MCF 10A (cell line): ENCODE measurements at regions not wholly inside any gene's neighbourhood (a gene's known extent, or its start where the extent isn't known, plus 50 kb on each side); places are given as distances from the start of the nearest gene placed in this dataset.

Experiments
- BruUV-seq: library from RNA; stranded (reverse); fragments of 400-500 nt; replicated peaks from 2 replicates; lab custom pipeline; 2021; lab: Mats Ljungman, UMichigan
- CTCF ChIA-PET: fragments of 300-600 bp; sonication (Branson Sonifier 250); formaldehyde crosslinking; extraction: SDS; loops from one replicate; lab custom pipeline; 2021; ENCODE audit warnings: antibody characterized with exemption, inconsistent platforms; lab: Yijun Ruan, JAX
- POLR2A ChIA-PET: fragments of 300-600, 350-650 bp; sonication (Branson Sonifier 250); formaldehyde crosslinking; extraction: SDS; loops from one replicate; lab custom pipeline; 2020; ENCODE audit warnings: antibody characterized with exemption, inconsistent platforms; lab: Yijun Ruan, JAX
- DNase-seq: peaks from one replicate; pipeline ENCODE4 v3.0.0-alpha.2; 2018; ENCODE audit not compliant: unreplicated experiment
- H3K27ac Mint-ChIP-seq: one replicate; pipeline ENCODE4 v1.8.0; 2022; ENCODE audit warnings: mild to moderate bottlenecking, low read depth, mixed read lengths; ENCODE audit not compliant: unreplicated experiment
- H3K27me3 Mint-ChIP-seq: one replicate; pipeline ENCODE4 v1.8.0; 2022; ENCODE audit warnings: mixed read lengths; ENCODE audit not compliant: insufficient read depth, unreplicated experiment
- H3K36me3 Mint-ChIP-seq: one replicate; pipeline ENCODE4 v1.8.0; 2022; ENCODE audit warnings: mild to moderate bottlenecking, moderate library complexity, mixed read lengths; ENCODE audit not compliant: insufficient read depth, unreplicated experiment
- H3K4me1 Mint-ChIP-seq: one replicate; pipeline ENCODE4 v1.8.0; 2022; ENCODE audit warnings: mixed read lengths; ENCODE audit not compliant: insufficient read depth, unreplicated experiment
- H3K4me3 Mint-ChIP-seq: one replicate; pipeline ENCODE4 v1.8.0; 2022; ENCODE audit warnings: mild to moderate bottlenecking, moderate library complexity, mixed read lengths; ENCODE audit not compliant: unreplicated experiment
- H3K9me3 Mint-ChIP-seq: one replicate; pipeline ENCODE4 v1.8.0; 2022; ENCODE audit warnings: mixed read lengths; ENCODE audit not compliant: unreplicated experiment
- CTCF ChIP-seq: fragments of 200-600 bp; IDR thresholded peaks from one replicate; pipeline ENCODE4 v1.8.0; 2022; ENCODE audit warnings: antibody characterized with exemption, mild to moderate bottlenecking; ENCODE audit not compliant: unreplicated experiment
- intact Hi-C: fragments of 100-400 bp; cut with micrococcal nuclease; formaldehyde crosslinking; loops from 2 replicates; pipeline ENCODE4 v1.14.1; 2022

- Mint-ChIP-seq H3K27me3 (peaks cover 67% of the 10 kb centered on the region), H3K4me1 (no peaks in the 10 kb centered on the region), H3K27ac (no peak overlapping the region), H3K9me3 (no peaks in the 10 kb centered on the region), H3K36me3 (no peaks in the 10 kb centered on the region), H3K4me3 (no peak overlapping the region)
- no peak for DNase-seq
- intact Hi-C loops = no loop called here
- POLR2A ChIA-PET = no interaction called here
- BruUV-seq = no TSS peak
- TF ChIP-seq CTCF = no peak
- CTCF ChIA-PET = interaction anchor here (0.7 kb wide), 1 partner anchor 123 kb away, joined by 3 read pairs; no protein-coding TSS in a partner anchor
Observed at GRCh38 chr17:6352016-6352415, 82.9 kb downstream of the AIPL1 start.

- CTCF ChIA-PET = no interaction called here
Observed at GRCh38 chr17:6350806-6351205, 84.1 kb downstream of the AIPL1 start.

GRCh38 chr17:6348891-6349290 is 86.0 kb downstream of the AIPL1 start:
- CTCF ChIA-PET = interaction anchor here (0.6 kb wide), 2 partner anchors 86 to 545 kb away, joined by 3 read pairs; partner anchors contain the start of gene AIPL1
- POLR2A ChIA-PET = no interaction called here
- Mint-ChIP-seq H3K27me3 (peaks cover 72% of the 10 kb centered on the region), H3K27ac (no peak overlapping the region), H3K36me3 (no peaks in the 10 kb centered on the region), H3K9me3 (no peaks in the 10 kb centered on the region), H3K4me3 (no peak overlapping the region), H3K4me1 (no peaks in the 10 kb centered on the region)
- BruUV-seq = no TSS peak
- intact Hi-C loops = no loop called here
- no peak for DNase-seq
- TF ChIP-seq CTCF = no peak

More at GRCh38 chr17:6350806-6351205, 84.1 kb downstream of the AIPL1 start:
- BruUV-seq = no TSS peak
- intact Hi-C loops = no loop called here
- Mint-ChIP-seq H3K4me3 (no peak overlapping the region), H3K4me1 (no peaks in the 10 kb centered on the region), H3K9me3 (no peaks in the 10 kb centered on the region), H3K27ac (no peak overlapping the region), H3K27me3 (peaks cover 79% of the 10 kb centered on the region), H3K36me3 (no peaks in the 10 kb centered on the region)
- no peak for TF ChIP-seq CTCF
- POLR2A ChIA-PET = no interaction called here
- no peak for DNase-seq

- no peak for TF ChIP-seq CTCF
Observed at GRCh38 chr17:6347776-6348175, 87.1 kb downstream of the AIPL1 start.

More at GRCh38 chr17:6347776-6348175, 87.1 kb downstream of the AIPL1 start:
- POLR2A ChIA-PET = no interaction called here
- no peaks in the 10 kb centered on the region for H3K9me3 Mint-ChIP-seq
- H3K4me1 Mint-ChIP-seq = no peaks in the 10 kb centered on the region
- peaks cover 63% of the 10 kb centered on the region for H3K27me3 Mint-ChIP-seq
- BruUV-seq = no TSS peak
- CTCF ChIA-PET = no interaction called here
- H3K4me3 Mint-ChIP-seq = no peak overlapping the region
- H3K27ac Mint-ChIP-seq = no peak overlapping the region
- DNase-seq = no peak
- intact Hi-C loops = no loop called here
- no peaks in the 10 kb centered on the region for H3K36me3 Mint-ChIP-seq
